Heart right ventricle (tissue), 16 donors: ENCODE measurements at regions not wholly inside any gene's neighbourhood (a gene's known extent, or its start where the extent isn't known, plus 50 kb on each side); places are given as distances from the start of the nearest gene placed in this dataset.

Experiments
- ATAC-seq, 8 donors: fragments of 200-7000 bp; cut with Tn5 transposase; one replicate each; pipeline ENCODE4 v1.9.1; 2020; ENCODE audit warnings: mild to moderate bottlenecking in 8 of 8, moderate library complexity in 8 of 8, moderate number of reproducible peaks in 1 of 8
- DNase-seq, 2 donors: peaks; one replicate each; pipeline ENCODE4 v3.0.0-alpha.2; 2020
- H3K27ac ChIP-seq, 10 donors: fragments of 200-600 bp; sonication (generic) in 2 of 10; one replicate each; pipeline versions ENCODE4 v1.5.0 to v1.8.0; 2020 to 2022; ENCODE audit warnings: mild to moderate bottlenecking in 3 of 10
- H3K27me3 ChIP-seq, 7 donors: fragments of 200-600 bp; one replicate each; pipeline ENCODE4 v1.8.0; 2021 to 2022; ENCODE audit warnings: mild to moderate bottlenecking in 2 of 7
- H3K36me3 ChIP-seq, 9 donors: fragments of 200-600 bp; sonication (generic) in 1 of 9; one replicate each; pipeline versions ENCODE4 v1.5.0 to v1.8.0; 2020 to 2022; ENCODE audit warnings: mild to moderate bottlenecking in 2 of 9
- H3K4me1 ChIP-seq, 9 donors: fragments of 200-600 bp; sonication (generic) in 1 of 9; one replicate each; pipeline versions ENCODE4 v1.5.0 to v1.8.0; 2020 to 2022; ENCODE audit warnings: mild to moderate bottlenecking in 4 of 9
- H3K4me3 ChIP-seq, 10 donors: fragments of 200-600 bp; sonication (generic) in 2 of 10; one replicate each; pipeline versions ENCODE4 v1.5.0 to v1.8.0; 2020 to 2022; ENCODE audit warnings: mild to moderate bottlenecking in 7 of 10, moderate library complexity in 2 of 10
- H3K9me3 ChIP-seq, 11 donors: fragments of 200-600 bp in 10 of 11; sonication (generic) in 2 of 11; one replicate each; pipeline versions ENCODE4 v1.5.0 to v1.8.0; 2013 to 2022; ENCODE audit warnings: mild to moderate bottlenecking in 2 of 11, control low read depth in 1 of 11, moderate library complexity in 1 of 11
- CTCF ChIP-seq, 9 donors: fragments of 200-600 bp; sonication (generic) in 2 of 9; IDR thresholded peaks; one replicate each; pipeline versions ENCODE4 v1.5.0 to v1.8.0; 2021 to 2022; ENCODE audit warnings: antibody characterized with exemption in 9 of 9, mild to moderate bottlenecking in 5 of 9, moderate library complexity in 1 of 9
- WGBS, 2 donors: extraction: QIAGEN DNeasy Blood & Tissue Kit; methylation state at CpG; one replicate each; pipeline ENCODE4 v1.1.7; 2013; ENCODE audit warnings: inconsistent platforms in 1 of 2; 5-methylcytosine and 5-hydroxymethylcytosine counted together
- intact Hi-C, 10 donors: fragments of 100-400 bp; cut with DNase I; formaldehyde crosslinking; loops; one replicate each; pipeline versions ENCODE4 v1.11.1 to v1.14.2; 2022
- donor health status: Arrhythmogenic right ventricular cardiomyopathy.
- donor health status: ischemic (EF 13 %, LVEDD 7.1; RV severe dilation, severe dysfunction).
- donor health status: healthy with polysubstance abuse.
- donor health status: DM: no; HTN: yes; CAD: no.
- donor health status: DM: no; HTN: no; CAD: no.
- donor health status: ischemic (EF 25% LVEDD 6.9; RV normal size, moderate dysfunction).
- donor health status: ischemic (EF 25% LVEDD 5.7; RV mildly dilated, moderate dysfunction).
- donor health status: healthy.
- donor health status: DM: yes; HTN: yes; CAD: no.
- donor health status: Ischemic cardiomyopathy.
- donor health status: ischemic (EF 35%, LVEDD 5.7; RV mildly dilated, moderate dysfunction).
- donor health status: nonischemic (EF 11% LVEDD 7.7; RV severe dilation, severe dysfunction).
- donor health status: DM: yes; HTN: yes; CAD: no.
- donor health status: PGD.
- donor health status: ischemic (EF 29% LVEDD 5.4; RV normal size, mild dysfunction).
- donor health status: nonischemic (EF 23%, LVEDD 6.1; RV moderate dilation, normal function).

GRCh38 chr1:221344693-221345092 is 397.2 kb downstream of the DUSP10 start:
- Histone ChIP-seq H3K36me3 (no peaks in the 10 kb centered on the region), H3K27ac (no peak overlapping the region), H3K4me1 (no peaks in the 10 kb centered on the region), H3K9me3 (no peaks in the 10 kb centered on the region), H3K4me3 (no peak overlapping the region), H3K27me3 (peaks cover 0 to 6% (median 0%) of the 10 kb centered on the region in 7 donors)
- no peak for ATAC-seq
- 85 to 93% methylated on average over 1 of the region's 1 CpG for WGBS, 2 donors
- no peak for TF ChIP-seq CTCF (IDR thresholded peaks at IDR 0.05)
- intact Hi-C loops = no loop called here
- no peak for DNase-seq

- H3K27ac ChIP-seq = no peak overlapping the region
- H3K4me3 ChIP-seq = no peak overlapping the region
- H3K4me1 ChIP-seq = no peaks in the 10 kb centered on the region
- no peaks in the 10 kb centered on the region for H3K36me3 ChIP-seq
- DNase-seq (no peak), ATAC-seq (no peak)
- intact Hi-C loops = no loop called here
- TF ChIP-seq CTCF (IDR thresholded peaks at IDR 0.05) = no peak
- WGBS, 2 donors = 51 to 54% methylated on average over 2 of the region's 2 CpGs
- peaks cover 0 to 6% (median 0%) of the 10 kb centered on the region in 7 donors for H3K27me3 ChIP-seq
- H3K9me3 ChIP-seq = no peaks in the 10 kb centered on the region
Measured at GRCh38 chr1:221347706-221348105, 394.2 kb downstream of the DUSP10 start.

- intact Hi-C loops = no loop called here
- WGBS, 2 donors = 82 to 83% methylated on average over 1 of the region's 1 CpG
- peaks cover 0 to 6% (median 0%) of the 10 kb centered on the region in 7 donors for H3K27me3 ChIP-seq
- H3K27ac ChIP-seq = no peak overlapping the region
- no peaks in the 10 kb centered on the region for H3K36me3 ChIP-seq
- no peaks in the 10 kb centered on the region for H3K4me1 ChIP-seq
- H3K9me3 ChIP-seq = peaks cover 0 to 6% (median 0%) of the 10 kb centered on the region in 11 donors
- H3K4me3 ChIP-seq = no peak overlapping the region
- TF ChIP-seq CTCF (IDR thresholded peaks at IDR 0.05) = no peak
- ATAC-seq (no peak), DNase-seq (no peak)
Measured at GRCh38 chr1:221350091-221350490, 391.8 kb downstream of the DUSP10 start.

GRCh38 chr1:221356693-221357092 is 385.2 kb downstream of the DUSP10 start:
- 95 to 97% methylated on average over 1 of the region's 1 CpG for WGBS, 2 donors
- Histone ChIP-seq H3K27me3 (no peaks in the 10 kb centered on the region), H3K4me1 (no peaks in the 10 kb centered on the region), H3K4me3 (no peak overlapping the region), H3K27ac (no peak overlapping the region), H3K36me3 (no peaks in the 10 kb centered on the region), H3K9me3 (peaks cover 0 to 6% (median 0%) of the 10 kb centered on the region in 11 donors)
- DNase-seq (no peak), ATAC-seq (no peak)
- no peak for TF ChIP-seq CTCF (IDR thresholded peaks at IDR 0.05)
- intact Hi-C loops = no loop called here
